ENCODE measurements at regions not wholly inside any gene's neighbourhood (a gene's known extent, or its start where the extent isn't known, plus 50 kb on each side); places are given as distances from the start of the nearest gene placed in this dataset.

DNA sequence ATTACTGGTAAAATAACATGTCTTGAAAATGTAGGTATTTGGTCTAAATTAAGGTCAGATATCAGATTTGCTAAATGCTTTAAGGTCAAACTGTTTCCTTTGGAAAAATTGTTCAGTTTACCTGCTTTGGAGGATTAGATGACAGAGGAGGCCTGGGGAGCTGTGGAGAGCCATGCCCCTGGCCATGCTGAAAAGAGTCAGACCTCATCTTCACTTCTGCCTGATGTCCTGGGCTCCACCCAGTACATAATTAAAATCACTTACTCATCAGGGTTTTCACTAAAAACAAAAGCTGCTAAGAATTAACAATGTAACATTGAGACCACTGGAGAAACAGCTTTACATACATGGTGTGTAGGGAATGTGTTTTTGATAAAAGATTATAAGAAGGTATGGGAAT is 60.8 kb upstream of the UNC93A start:
- no peak for TF ChIP-seq EZH2phosphoT487 (IDR thresholded peaks at IDR 0.05; ENCODE audit: insufficient read depth, low read depth)
- no peak for TF ChIP-seq EZH2 (IDR thresholded peaks at IDR 0.05; ENCODE audit: insufficient read depth, poor library complexity, severe bottlenecking)

Data from GM23248 (cell line).